ENCODE measurements at regions not wholly inside any gene's neighbourhood (a gene's known extent, or its start where the extent isn't known, plus 50 kb on each side); places are given as distances from the start of the nearest gene placed in this dataset.

DNA sequence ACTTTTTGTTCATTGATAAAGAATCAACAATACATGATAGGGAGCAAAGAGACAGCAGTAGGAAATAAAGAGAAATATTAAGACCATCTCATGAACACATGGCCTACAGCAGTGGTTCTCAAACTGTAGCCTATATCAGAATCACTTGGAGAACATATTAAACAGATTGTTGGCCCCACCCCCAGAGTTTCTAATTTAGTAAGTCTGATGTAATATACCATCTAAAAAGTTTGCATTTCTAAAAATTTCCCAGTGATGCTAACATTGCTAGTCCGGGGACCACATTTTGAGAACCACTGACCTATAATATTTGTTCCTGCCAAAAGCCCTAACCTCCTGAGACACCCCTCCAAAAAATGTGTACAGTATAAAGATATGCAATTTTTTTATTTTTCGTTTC, 306.2 kb upstream of the NREP start:
- Histone ChIP-seq H4K20me1 (ENCODE audit: insufficient read depth, poor library complexity, severe bottlenecking) (no peaks in the 10 kb centered on the region), H3K9me2 (replicated peaks; ENCODE audit: insufficient read depth) (no peaks in the 10 kb centered on the region), H3K9me3 (ENCODE audit: low read depth) (no peaks in the 10 kb centered on the region), H3K4me2 (no peak overlapping the region), H3K4me1 (ENCODE audit: insufficient read depth) (no peaks in the 10 kb centered on the region), H3K4me3 (no peak overlapping the region), H2AFZ (no peak overlapping the region), H3K27me3 (no peaks in the 10 kb centered on the region), H3K79me2 (no peaks in the 10 kb centered on the region), H3K27ac (no peak overlapping the region), H3K36me3 (replicated peaks; ENCODE audit: insufficient read depth, low read depth) (no peaks in the 10 kb centered on the region)
- WGBS (ENCODE audit: low lambda C conversion rate, missing lambda C conversion rate): 84% methylated on average over 2 of the region's 2 CpGs
- TF ChIP-seq EZH2 (IDR thresholded peaks at IDR 0.05; ENCODE audit: borderline replicate concordance): no peak
- TF ChIP-seq EZH2phosphoT487 (IDR thresholded peaks at IDR 0.05; ENCODE audit: low read depth, severe bottlenecking, unreplicated experiment): no peak
- no peak for DNase-seq (ENCODE audit: low spot score)

DNA sequence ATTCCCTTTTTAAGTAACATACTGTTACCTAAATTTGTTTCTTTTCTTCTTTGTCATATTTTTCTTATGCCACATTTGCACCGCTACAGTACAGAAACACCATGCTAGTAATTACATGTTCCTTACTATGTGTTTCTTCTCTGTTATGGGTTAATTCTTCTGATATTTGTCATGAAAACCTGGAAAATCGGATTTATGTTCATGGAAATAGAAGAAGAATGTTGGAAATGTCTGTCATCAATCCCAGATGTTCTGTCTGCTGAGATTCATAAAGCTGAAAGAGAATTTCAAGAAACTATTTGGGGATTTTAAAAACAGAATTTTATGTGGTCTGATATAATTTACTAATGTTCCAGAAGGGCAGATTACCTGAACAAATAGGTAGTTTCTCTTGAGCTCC, 305.2 kb upstream of the NREP start:
- no peak overlapping the region for H2AFZ ChIP-seq

DNA sequence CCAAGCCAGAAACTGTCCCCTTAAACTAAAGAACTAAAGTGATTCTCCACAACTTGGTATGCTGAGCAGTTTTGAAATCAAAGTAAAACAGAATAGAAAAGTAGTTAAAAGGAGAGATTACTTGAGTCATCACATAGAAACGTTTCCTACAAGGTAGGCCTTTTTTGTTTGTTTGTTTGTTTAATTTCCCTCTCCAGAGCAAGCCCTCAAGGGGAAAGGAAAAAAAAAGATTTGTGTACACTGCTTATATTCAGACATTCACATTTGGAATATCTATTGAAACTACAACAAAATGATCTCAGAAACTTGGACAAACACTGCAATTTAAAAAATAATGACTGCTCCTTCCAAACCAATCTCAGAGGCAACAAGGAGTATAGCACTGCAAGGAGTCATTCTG, 304.7 kb upstream of the NREP start:
- Histone ChIP-seq H3K9me3 (ENCODE audit: low read depth) (no peaks in the 10 kb centered on the region), H4K20me1 (ENCODE audit: insufficient read depth, poor library complexity, severe bottlenecking) (no peaks in the 10 kb centered on the region), H3K79me2 (no peaks in the 10 kb centered on the region), H3K9me2 (replicated peaks; ENCODE audit: insufficient read depth) (no peaks in the 10 kb centered on the region), H3K27me3 (no peaks in the 10 kb centered on the region), H3K4me3 (no peak overlapping the region), H3K36me3 (replicated peaks; ENCODE audit: insufficient read depth, low read depth) (no peaks in the 10 kb centered on the region), H3K27ac (no peak overlapping the region), H3K4me2 (no peak overlapping the region), H3K4me1 (ENCODE audit: insufficient read depth) (no peaks in the 10 kb centered on the region), H2AFZ (no peak overlapping the region)
- 41% methylated on average over 1 of the region's 1 CpG for WGBS (ENCODE audit: low lambda C conversion rate, missing lambda C conversion rate)
- DNase-seq (ENCODE audit: low spot score): no peak
- TF ChIP-seq, protein P1, sequence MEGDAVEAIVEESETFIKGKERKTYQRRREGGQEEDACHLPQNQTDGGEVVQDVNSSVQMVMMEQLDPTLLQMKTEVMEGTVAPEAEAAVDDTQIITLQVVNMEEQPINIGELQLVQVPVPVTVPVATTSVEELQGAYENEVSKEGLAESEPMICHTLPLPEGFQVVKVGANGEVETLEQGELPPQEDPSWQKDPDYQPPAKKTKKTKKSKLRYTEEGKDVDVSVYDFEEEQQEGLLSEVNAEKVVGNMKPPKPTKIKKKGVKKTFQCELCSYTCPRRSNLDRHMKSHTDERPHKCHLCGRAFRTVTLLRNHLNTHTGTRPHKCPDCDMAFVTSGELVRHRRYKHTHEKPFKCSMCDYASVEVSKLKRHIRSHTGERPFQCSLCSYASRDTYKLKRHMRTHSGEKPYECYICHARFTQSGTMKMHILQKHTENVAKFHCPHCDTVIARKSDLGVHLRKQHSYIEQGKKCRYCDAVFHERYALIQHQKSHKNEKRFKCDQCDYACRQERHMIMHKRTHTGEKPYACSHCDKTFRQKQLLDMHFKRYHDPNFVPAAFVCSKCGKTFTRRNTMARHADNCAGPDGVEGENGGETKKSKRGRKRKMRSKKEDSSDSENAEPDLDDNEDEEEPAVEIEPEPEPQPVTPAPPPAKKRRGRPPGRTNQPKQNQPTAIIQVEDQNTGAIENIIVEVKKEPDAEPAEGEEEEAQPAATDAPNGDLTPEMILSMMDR (IDR thresholded peaks at IDR 0.05; ENCODE audit: poor library complexity): no peak
- TF ChIP-seq EZH2 (IDR thresholded peaks at IDR 0.05; ENCODE audit: borderline replicate concordance) (no peak), EZH2phosphoT487 (IDR thresholded peaks at IDR 0.05; ENCODE audit: low read depth, severe bottlenecking, unreplicated experiment) (no peak)

More for the DNA sequence above, 305.2 kb upstream of the NREP start:
- Histone ChIP-seq H3K27me3 (no peaks in the 10 kb centered on the region), H3K4me3 (no peak overlapping the region), H3K4me2 (no peak overlapping the region), H3K4me1 (ENCODE audit: insufficient read depth) (no peaks in the 10 kb centered on the region), H4K20me1 (ENCODE audit: insufficient read depth, poor library complexity, severe bottlenecking) (no peaks in the 10 kb centered on the region), H3K9me2 (replicated peaks; ENCODE audit: insufficient read depth) (no peaks in the 10 kb centered on the region), H3K36me3 (replicated peaks; ENCODE audit: insufficient read depth, low read depth) (no peaks in the 10 kb centered on the region), H3K79me2 (no peaks in the 10 kb centered on the region), H3K9me3 (ENCODE audit: low read depth) (no peaks in the 10 kb centered on the region), H3K27ac (no peak overlapping the region)
- TF ChIP-seq EZH2phosphoT487 (IDR thresholded peaks at IDR 0.05; ENCODE audit: low read depth, severe bottlenecking, unreplicated experiment): no peak
- TF ChIP-seq, protein P1 (IDR thresholded peaks at IDR 0.05; ENCODE audit: poor library complexity): no peak
- no peak for TF ChIP-seq EZH2 (IDR thresholded peaks at IDR 0.05; ENCODE audit: borderline replicate concordance)
- no peak for DNase-seq (ENCODE audit: low spot score)
- WGBS (ENCODE audit: low lambda C conversion rate, missing lambda C conversion rate): 69% methylated on average over 2 of the region's 2 CpGs

DNA sequence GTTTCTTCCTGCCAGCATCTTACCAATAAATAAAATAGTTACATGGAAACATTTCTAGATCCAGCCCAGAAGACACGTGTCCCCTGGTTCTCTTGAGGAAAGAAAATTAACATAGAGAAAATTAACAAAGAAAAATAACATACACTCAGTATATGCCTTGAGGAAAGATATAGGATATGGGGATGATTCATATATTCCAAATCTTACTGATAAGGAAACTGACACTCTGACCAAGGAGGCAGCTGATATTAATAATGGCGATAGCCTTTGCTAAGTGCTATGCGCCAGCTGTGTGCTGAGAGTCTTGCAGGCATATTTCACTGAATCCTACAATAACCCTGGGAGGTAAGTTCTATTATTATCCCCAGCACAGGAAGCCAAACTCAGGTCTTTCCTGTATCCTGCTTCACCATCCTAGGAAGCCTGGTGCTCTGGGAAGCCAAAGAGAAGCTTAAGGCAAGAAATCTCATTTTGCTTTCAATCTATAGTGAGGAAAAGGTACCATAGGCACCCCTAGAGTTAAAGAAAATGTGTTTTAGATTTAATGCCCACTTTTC, 302.7 kb upstream of the NREP start:
- no peaks in the 10 kb centered on the region for H3K27me3 ChIP-seq
- no peaks in the 10 kb centered on the region for H3K36me3 ChIP-seq (replicated peaks; ENCODE audit: insufficient read depth, low read depth)
- no peaks in the 10 kb centered on the region for H3K79me2 ChIP-seq
- H3K4me2 ChIP-seq: no peak overlapping the region
- 83% methylated on average over 3 of the region's 3 CpGs for WGBS (ENCODE audit: low lambda C conversion rate, missing lambda C conversion rate)
- no peak for DNase-seq (ENCODE audit: low spot score)
- TF ChIP-seq, protein P1 (IDR thresholded peaks at IDR 0.05; ENCODE audit: poor library complexity): no peak
- no peak for TF ChIP-seq EZH2 (IDR thresholded peaks at IDR 0.05; ENCODE audit: borderline replicate concordance)
- TF ChIP-seq EZH2phosphoT487 (IDR thresholded peaks at IDR 0.05; ENCODE audit: low read depth, severe bottlenecking, unreplicated experiment): no peak
- no peaks in the 10 kb centered on the region for H3K9me3 ChIP-seq (ENCODE audit: low read depth)
- no peak overlapping the region for H2AFZ ChIP-seq
- H4K20me1 ChIP-seq (ENCODE audit: insufficient read depth, poor library complexity, severe bottlenecking): no peaks in the 10 kb centered on the region
- H3K4me3 ChIP-seq: no peak overlapping the region
- no peaks in the 10 kb centered on the region for H3K4me1 ChIP-seq (ENCODE audit: insufficient read depth)
- no peak overlapping the region for H3K27ac ChIP-seq
- no peaks in the 10 kb centered on the region for H3K9me2 ChIP-seq (replicated peaks; ENCODE audit: insufficient read depth)
